Suprapubic skin (tissue), 4 donors: ENCODE measurements at regions not wholly inside any gene's neighbourhood (a gene's known extent, or its start where the extent isn't known, plus 50 kb on each side); places are given as distances from the start of the nearest gene placed in this dataset.

Experiments
- DNase-seq, 2 donors: peaks; one replicate each; pipeline ENCODE4 v3.0.0-alpha.2; 2019; ENCODE audit warnings: low spot score in 2 of 2
- H3K27ac ChIP-seq: fragments of 200-600 bp; sonication (generic); one replicate; pipeline ENCODE4 v1.5.1; 2019
- H3K27me3 ChIP-seq: fragments of 200-600 bp; sonication (generic); one replicate; pipeline ENCODE4 v1.5.1; 2019
- H3K36me3 ChIP-seq: fragments of 200-600 bp; sonication (generic); one replicate; pipeline ENCODE4 v1.5.1; 2019
- H3K4me1 ChIP-seq: fragments of 200-600 bp; sonication (generic); one replicate; pipeline ENCODE4 v1.5.1; 2019
- H3K4me3 ChIP-seq: fragments of 200-600 bp; sonication (generic); one replicate; pipeline ENCODE4 v1.5.1; 2019; ENCODE audit warnings: mild to moderate bottlenecking
- H3K9me3 ChIP-seq: fragments of 200-600 bp; sonication (generic); one replicate; pipeline ENCODE4 v1.5.1; 2019
- CTCF ChIP-seq, 2 donors: fragments of 200-600 bp in 1 of 2; fragments of 450-650 bp in 1 of 2; sonication (generic) in 1 of 2; IDR thresholded peaks; one replicate each; pipeline ENCODE4 v1.5.1; 2016 to 2019; ENCODE audit warnings: antibody characterized with exemption in 2 of 2, mild to moderate bottlenecking in 1 of 2, moderate library complexity in 1 of 2
- EP300 ChIP-seq: sonication (generic); formaldehyde crosslinking; IDR thresholded peaks from one replicate; pipeline ENCODE4 v1.6.1; 2017; ENCODE audit warnings: antibody characterized with exemption
- POLR2A ChIP-seq, 2 donors: fragments of 450-650 bp; IDR thresholded peaks; one replicate each; pipeline ENCODE4 v1.6.1; 2017; ENCODE audit warnings: antibody characterized with exemption in 2 of 2, mild to moderate bottlenecking in 2 of 2, moderate library complexity in 2 of 2
- POLR2AphosphoS5 ChIP-seq, 3 donors: sonication (generic); formaldehyde crosslinking; IDR thresholded peaks; one replicate each; pipeline ENCODE4 v1.6.1; 2017; ENCODE audit warnings: antibody characterized with exemption in 3 of 3
- WGBS: methylation state at CpG from one replicate; pipeline ENCODE4 v1.1.5; 2018; 5-methylcytosine and 5-hydroxymethylcytosine counted together

DNA sequence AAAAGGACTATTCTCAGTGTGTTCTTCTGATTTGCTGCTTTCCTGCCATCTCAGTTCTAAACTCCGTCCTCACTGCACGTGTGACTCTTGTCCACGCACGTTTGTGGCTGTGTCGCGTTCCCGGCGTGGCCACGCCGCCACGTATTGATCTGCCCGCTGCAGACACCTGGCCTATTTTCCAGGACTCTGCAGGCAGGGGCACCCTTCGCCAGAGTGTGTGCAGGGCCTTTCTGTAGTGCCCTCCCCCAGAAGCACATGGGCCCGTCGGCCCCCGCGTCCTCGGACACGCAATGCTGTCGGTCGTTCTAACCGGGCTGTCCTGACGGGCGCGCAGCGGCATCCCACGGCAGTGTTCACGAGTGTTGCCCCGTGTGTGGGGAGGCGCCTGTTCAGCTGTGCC lies 87.6 kb downstream of the YTHDF1 start:
- no peak overlapping the region for H3K4me3 ChIP-seq
- TF ChIP-seq POLR2AphosphoS5 (IDR thresholded peaks at IDR 0.05) (no peak), EP300 (no peak), CTCF (IDR thresholded peaks at IDR 0.05) (no peak), POLR2A (IDR thresholded peaks at IDR 0.05) (no peak)
- no peaks in the 10 kb centered on the region for H3K9me3 ChIP-seq
- no peaks in the 10 kb centered on the region for H3K4me1 ChIP-seq
- H3K27ac ChIP-seq = no peak overlapping the region
- H3K27me3 ChIP-seq = peaks cover 79% of the 10 kb centered on the region
- peak; percentile 36 to 76 for DNase-seq
- 94% methylated on average over 30 of the region's 30 CpGs for WGBS
- no peaks in the 10 kb centered on the region for H3K36me3 ChIP-seq

- TF ChIP-seq POLR2AphosphoS5 (IDR thresholded peaks at IDR 0.05) = no peak
- no peak for TF ChIP-seq CTCF (IDR thresholded peaks at IDR 0.05)
- TF ChIP-seq EP300 = no peak
- TF ChIP-seq POLR2A (IDR thresholded peaks at IDR 0.05) = no peak
- Histone ChIP-seq H3K27me3 (peaks cover 79% of the 10 kb centered on the region), H3K9me3 (no peaks in the 10 kb centered on the region), H3K4me1 (no peaks in the 10 kb centered on the region), H3K4me3 (no peak overlapping the region), H3K36me3 (no peaks in the 10 kb centered on the region), H3K27ac (no peak overlapping the region)
- WGBS = 72% methylated on average over 21 of the region's 21 CpGs
- peak; percentile 24 to 40 for DNase-seq
Measured at GRCh38 chr20:63127700-63128364, 88.1 kb downstream of the YTHDF1 start.

DNA sequence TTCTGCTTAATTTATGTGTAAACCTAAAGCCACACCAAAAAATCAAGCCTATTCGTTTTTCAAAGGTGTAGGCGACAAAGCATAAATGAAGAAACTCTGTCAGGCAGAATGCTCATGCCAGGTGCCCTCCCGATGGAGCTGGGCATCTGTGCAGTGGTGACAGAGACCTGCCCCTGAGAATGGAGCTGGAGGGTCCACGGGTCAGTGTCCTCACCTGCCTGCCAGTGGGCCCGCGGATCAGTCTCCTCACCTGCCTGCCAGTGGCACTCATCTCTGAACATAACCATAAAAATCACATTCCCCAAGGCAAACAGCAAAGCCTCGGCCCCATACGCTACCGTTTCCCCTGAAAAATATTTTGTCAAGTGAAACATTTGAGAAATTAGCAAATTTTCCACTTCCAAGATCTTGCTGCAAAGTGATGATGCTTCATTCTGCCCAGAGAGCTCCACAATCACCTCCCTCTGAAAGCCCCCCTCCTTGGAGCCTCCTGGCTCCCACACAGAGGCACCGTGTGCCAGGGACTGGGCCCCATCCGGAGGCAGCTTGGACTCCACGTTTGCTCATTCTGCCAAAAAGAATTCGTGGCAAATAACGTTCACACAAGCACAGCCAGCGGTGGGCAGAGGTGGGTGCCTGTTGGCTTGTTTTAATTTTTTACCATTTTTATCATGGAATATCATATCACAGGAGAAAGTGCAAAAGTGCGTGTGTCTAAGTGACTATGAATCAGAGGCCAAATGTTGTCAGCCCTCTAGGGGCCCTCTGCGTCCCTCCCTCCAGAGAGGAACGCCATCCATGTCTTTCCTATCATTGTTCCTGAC lies 88.8 kb downstream of the YTHDF1 start:
- no peaks in the 10 kb centered on the region for H3K4me1 ChIP-seq
- peak; percentile 43 to 65 for DNase-seq
- 63% methylated on average over 18 of the region's 18 CpGs for WGBS
- H3K4me3 ChIP-seq = no peak overlapping the region
- H3K36me3 ChIP-seq = no peaks in the 10 kb centered on the region
- TF ChIP-seq POLR2A (IDR thresholded peaks at IDR 0.05) = no peak
- peaks cover 74% of the 10 kb centered on the region for H3K27me3 ChIP-seq
- no peak overlapping the region for H3K27ac ChIP-seq
- H3K9me3 ChIP-seq = no peaks in the 10 kb centered on the region

DNA sequence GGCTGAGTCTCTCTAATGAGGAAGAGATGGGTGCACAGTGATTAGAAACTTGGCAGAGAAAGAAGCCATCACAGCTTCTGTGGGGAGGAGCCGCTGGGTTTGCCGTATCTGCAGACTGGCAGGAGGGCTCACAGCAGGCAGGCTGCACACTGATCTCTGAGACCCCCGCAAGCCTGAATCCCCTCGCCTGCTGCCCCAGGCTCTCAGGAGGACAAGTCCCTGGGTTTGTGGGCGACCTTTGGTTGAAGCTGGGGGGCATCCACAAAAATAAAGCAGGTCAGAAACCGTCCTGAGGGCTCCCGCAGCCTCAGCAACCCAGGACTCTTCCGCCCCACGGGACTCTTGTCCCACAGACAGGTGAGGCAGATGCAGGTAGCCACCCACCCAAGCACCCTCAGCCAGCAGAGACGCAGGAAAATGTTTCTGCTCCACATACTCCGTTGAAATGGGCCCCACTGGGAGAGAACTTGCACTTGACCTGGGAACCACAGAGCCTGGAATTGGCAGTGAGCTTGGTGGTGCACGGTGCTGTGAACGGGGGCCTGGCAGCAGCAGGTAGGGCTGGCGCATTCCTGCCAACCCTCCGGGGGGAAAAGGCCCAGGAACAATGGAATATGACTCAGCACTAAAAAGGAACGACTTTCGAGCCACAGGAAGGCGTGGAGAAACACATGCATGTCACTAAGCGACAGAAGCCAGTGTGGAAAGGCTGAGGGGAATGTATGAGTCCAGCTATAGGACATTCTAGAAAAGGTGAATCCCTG lies 89.9 kb downstream of the YTHDF1 start:
- DNase-seq = peak; percentile 36 to 67
- 75% methylated on average over 14 of the region's 19 CpGs for WGBS
- H3K27me3 ChIP-seq = peaks cover 68% of the 10 kb centered on the region

DNA sequence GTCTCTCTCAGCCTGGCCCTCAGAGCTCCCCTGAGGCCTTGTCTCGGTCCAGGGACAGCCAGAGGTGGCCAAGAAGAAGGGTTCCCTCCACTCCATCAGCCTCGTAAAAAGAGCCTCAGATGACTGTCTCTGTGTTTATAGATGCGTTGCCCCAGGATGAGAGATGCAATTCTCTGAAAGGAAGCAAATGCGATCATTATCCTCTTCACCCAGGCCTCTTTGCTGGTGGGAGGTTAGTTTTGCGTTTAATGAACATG lies 90.4 kb downstream of the YTHDF1 start:
- Histone ChIP-seq H3K27ac (no peak overlapping the region), H3K36me3 (no peaks in the 10 kb centered on the region), H3K9me3 (no peaks in the 10 kb centered on the region), H3K4me3 (no peak overlapping the region), H3K4me1 (no peaks in the 10 kb centered on the region), H3K27me3 (peaks cover 68% of the 10 kb centered on the region)
- WGBS = 38% methylated on average over 4 of the region's 5 CpGs
- DNase-seq = no peak
- TF ChIP-seq EP300 = no peak
- no peak for TF ChIP-seq CTCF (IDR thresholded peaks at IDR 0.05)
- no peak for TF ChIP-seq POLR2AphosphoS5 (IDR thresholded peaks at IDR 0.05)
- TF ChIP-seq POLR2A (IDR thresholded peaks at IDR 0.05) = no peak

More for the DNA sequence above, 89.9 kb downstream of the YTHDF1 start:
- Histone ChIP-seq H3K9me3 (no peaks in the 10 kb centered on the region), H3K4me3 (no peak overlapping the region), H3K27ac (no peak overlapping the region), H3K36me3 (no peaks in the 10 kb centered on the region), H3K4me1 (no peaks in the 10 kb centered on the region)
- TF ChIP-seq EP300 = no peak
- TF ChIP-seq POLR2A (IDR thresholded peaks at IDR 0.05) = no peak
- no peak for TF ChIP-seq CTCF (IDR thresholded peaks at IDR 0.05)
- no peak for TF ChIP-seq POLR2AphosphoS5 (IDR thresholded peaks at IDR 0.05)
